Chondrocyte (in vitro differentiated cells): ENCODE measurements at regions not wholly inside any gene's neighbourhood (a gene's known extent, or its start where the extent isn't known, plus 50 kb on each side); places are given as distances from the start of the nearest gene placed in this dataset.
A peak's percentile ranks its signal among the peaks of the same experiment; 100 is the strongest.

Experiments
- DNase-seq: peaks from one replicate; pipeline ENCODE4 v3.0.0; 2021; ENCODE audit warnings: mixed read lengths, low spot score
- H3K27ac Mint-ChIP-seq: one replicate; pipeline ENCODE4 v1.8.0; 2021; ENCODE audit warnings: mild to moderate bottlenecking, moderate library complexity, mixed read lengths; ENCODE audit not compliant: unreplicated experiment
- H3K27me3 Mint-ChIP-seq: 2 replicates; pipeline ENCODE4 v1.8.0; 2021; ENCODE audit warnings: low read depth, mixed read lengths
- H3K36me3 Mint-ChIP-seq: 2 replicates; pipeline ENCODE4 v1.8.0; 2021; ENCODE audit warnings: low read depth, mixed read lengths
- H3K4me1 Mint-ChIP-seq: 2 replicates; pipeline ENCODE4 v1.8.0; 2021; ENCODE audit warnings: low read depth, mild to moderate bottlenecking, mixed read lengths
- H3K4me3 Mint-ChIP-seq: one replicate; pipeline ENCODE4 v1.8.0; 2021; ENCODE audit warnings: mild to moderate bottlenecking, moderate library complexity, mixed read lengths; ENCODE audit not compliant: unreplicated experiment
- H3K9me3 Mint-ChIP-seq: 2 replicates; pipeline ENCODE4 v1.8.0; 2021; ENCODE audit warnings: low read depth, mixed read lengths
- TF ChIP-seq, protein P1 (sequence below): fragments of 200-600 bp; sonication (generic); IDR thresholded peaks from 2 replicates; pipeline ENCODE4 v1.5.0; 2021; ENCODE audit warnings: antibody characterized with exemption, mild to moderate bottlenecking, moderate library complexity

- H3K4me1 Mint-ChIP-seq = no peaks in the 10 kb centered on the region
These were observed 141.3 kb upstream of the WNT4 start for GRCh38 chr1:22284236-22284635.

DNA sequence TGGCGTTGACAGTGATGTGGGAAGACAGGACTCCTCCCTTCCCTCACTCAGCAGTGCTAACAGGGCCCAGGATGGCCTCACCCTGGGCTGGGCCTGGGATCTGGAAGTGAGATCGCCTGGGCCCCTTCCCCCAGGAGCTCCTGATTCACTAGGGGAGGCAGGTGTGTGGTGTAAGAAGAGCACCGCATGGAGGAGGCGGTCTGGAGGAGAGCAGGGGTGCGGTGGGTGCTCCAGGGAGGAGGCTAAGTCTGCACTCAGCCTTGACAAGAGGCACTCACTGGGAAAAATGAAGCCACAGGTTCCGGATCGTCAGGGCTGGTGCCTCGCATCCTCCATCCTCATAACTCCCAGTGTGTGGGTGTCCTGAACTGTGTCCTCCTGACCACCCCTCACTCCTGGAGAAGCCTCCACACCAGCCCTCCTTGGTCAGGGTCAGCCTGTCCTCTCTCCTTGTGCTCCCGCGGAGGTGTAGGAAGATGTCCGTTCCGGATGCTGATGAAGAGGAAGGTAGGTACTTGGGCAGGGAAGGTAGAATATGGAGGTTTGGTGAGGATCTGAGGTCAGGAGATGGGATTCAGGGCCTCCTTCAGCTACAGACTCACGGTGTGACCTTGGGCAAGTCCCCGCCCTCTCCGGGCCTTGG, 142.1 kb upstream of the WNT4 start:
- DNase-seq = peak; percentile 83
- no peak overlapping the region for H3K4me3 Mint-ChIP-seq
- no peak overlapping the region for H3K27ac Mint-ChIP-seq
- H3K27me3 Mint-ChIP-seq = peaks cover 24% of the 10 kb centered on the region
- TF ChIP-seq, protein P1, sequence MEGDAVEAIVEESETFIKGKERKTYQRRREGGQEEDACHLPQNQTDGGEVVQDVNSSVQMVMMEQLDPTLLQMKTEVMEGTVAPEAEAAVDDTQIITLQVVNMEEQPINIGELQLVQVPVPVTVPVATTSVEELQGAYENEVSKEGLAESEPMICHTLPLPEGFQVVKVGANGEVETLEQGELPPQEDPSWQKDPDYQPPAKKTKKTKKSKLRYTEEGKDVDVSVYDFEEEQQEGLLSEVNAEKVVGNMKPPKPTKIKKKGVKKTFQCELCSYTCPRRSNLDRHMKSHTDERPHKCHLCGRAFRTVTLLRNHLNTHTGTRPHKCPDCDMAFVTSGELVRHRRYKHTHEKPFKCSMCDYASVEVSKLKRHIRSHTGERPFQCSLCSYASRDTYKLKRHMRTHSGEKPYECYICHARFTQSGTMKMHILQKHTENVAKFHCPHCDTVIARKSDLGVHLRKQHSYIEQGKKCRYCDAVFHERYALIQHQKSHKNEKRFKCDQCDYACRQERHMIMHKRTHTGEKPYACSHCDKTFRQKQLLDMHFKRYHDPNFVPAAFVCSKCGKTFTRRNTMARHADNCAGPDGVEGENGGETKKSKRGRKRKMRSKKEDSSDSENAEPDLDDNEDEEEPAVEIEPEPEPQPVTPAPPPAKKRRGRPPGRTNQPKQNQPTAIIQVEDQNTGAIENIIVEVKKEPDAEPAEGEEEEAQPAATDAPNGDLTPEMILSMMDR = no peak
- H3K36me3 Mint-ChIP-seq = no peaks in the 10 kb centered on the region
- no peaks in the 10 kb centered on the region for H3K9me3 Mint-ChIP-seq
- peaks cover 4% of the 10 kb centered on the region for H3K4me1 Mint-ChIP-seq

More at GRCh38 chr1:22284236-22284635, 141.3 kb upstream of the WNT4 start:
- Mint-ChIP-seq H3K27me3 (peaks cover 24% of the 10 kb centered on the region), H3K9me3 (peaks cover 4% of the 10 kb centered on the region), H3K4me3 (no peak overlapping the region), H3K27ac (no peak overlapping the region), H3K36me3 (no peaks in the 10 kb centered on the region)
- DNase-seq = no peak
- TF ChIP-seq, protein P1 = no peak

DNA sequence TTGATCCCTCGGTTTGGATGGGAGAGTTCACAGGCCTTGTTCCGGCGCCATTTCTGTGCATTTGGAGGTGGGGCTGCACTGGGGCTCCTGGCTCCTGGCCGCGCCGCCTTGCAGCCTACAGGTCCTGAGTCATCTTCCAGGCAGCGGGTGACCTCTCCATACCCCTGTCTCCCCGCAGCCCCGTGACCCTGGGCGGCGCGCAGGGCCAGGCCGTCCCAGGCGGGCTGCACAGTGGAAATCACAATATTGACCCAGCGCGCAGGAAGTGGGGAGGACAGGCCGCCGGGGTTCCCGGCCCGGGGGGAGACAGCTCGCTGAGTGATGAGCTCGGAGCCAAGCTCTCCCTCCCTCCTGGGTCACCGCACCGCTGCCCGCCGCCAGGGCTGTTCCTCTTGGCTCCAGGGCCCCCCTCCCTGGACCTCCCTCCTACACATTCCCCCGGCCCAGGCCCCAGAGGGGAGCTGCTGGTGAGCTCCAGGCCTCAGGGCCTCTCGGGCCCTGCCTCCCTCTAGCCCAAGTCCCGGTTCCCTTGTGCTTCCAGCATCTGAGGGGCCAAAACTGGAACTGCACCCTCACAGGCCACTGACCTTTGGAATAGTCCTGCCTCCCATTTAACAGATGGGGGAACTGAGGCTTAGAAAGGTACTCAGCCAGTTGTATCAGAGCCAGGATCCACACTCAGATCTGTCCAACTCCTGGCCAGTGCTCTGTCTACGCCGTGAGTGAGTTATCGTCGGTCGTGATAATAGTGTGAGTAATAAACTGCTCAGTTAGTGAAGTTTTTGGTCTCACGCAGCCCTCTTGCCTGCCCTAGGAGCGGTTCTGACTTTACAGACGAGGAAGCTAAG, 142.9 kb upstream of the WNT4 start:
- H3K4me3 Mint-ChIP-seq = no peak overlapping the region
- H3K27me3 Mint-ChIP-seq = peaks cover 24% of the 10 kb centered on the region
- H3K9me3 Mint-ChIP-seq = no peaks in the 10 kb centered on the region
- peaks cover 4% of the 10 kb centered on the region for H3K4me1 Mint-ChIP-seq
- H3K27ac Mint-ChIP-seq = no peak overlapping the region
- no peaks in the 10 kb centered on the region for H3K36me3 Mint-ChIP-seq
- TF ChIP-seq, protein P1 = no peak
- peak; percentile 68 for DNase-seq

DNA sequence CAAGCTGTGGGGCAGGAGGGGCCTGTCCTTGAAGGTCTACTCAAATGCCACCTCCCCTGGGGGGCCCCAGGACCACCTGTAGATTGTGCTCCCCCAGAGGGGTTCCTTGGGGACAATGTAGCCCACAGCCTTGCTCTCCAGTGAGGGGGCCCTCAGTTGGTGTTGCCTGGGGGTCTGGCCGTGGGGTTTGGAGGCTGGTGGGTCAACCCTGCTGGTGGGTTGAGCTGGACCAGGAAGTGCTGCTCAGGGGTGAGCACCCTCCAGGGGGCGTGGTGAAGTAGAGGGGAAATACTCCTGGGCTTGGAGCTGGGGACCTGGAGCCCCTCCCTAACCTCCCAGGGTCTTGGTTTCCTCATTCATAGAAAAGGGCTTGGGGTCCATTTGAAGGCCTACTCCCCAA, 143.6 kb upstream of the WNT4 start:
- Mint-ChIP-seq H3K27me3 (peaks cover 24% of the 10 kb centered on the region), H3K4me3 (no peak overlapping the region), H3K4me1 (peaks cover 4% of the 10 kb centered on the region), H3K27ac (no peak overlapping the region), H3K9me3 (no peaks in the 10 kb centered on the region), H3K36me3 (no peaks in the 10 kb centered on the region)
- TF ChIP-seq, protein P1 = no peak
- DNase-seq = peak; percentile 77

GRCh38 chr1:22287273-22287672, 144.4 kb upstream of the WNT4 start:
- Mint-ChIP-seq H3K9me3 (no peaks in the 10 kb centered on the region), H3K36me3 (no peaks in the 10 kb centered on the region), H3K27me3 (peaks cover 18% of the 10 kb centered on the region), H3K4me3 (no peak overlapping the region), H3K27ac (no peak overlapping the region), H3K4me1 (peaks cover 4% of the 10 kb centered on the region)
- TF ChIP-seq, protein P1 = no peak
- no peak for DNase-seq
